GM18868 (cell line): ENCODE measurements at regions not wholly inside any gene's neighbourhood (a gene's known extent, or its start where the extent isn't known, plus 50 kb on each side); places are given as distances from the start of the nearest gene placed in this dataset.

Experiments used
- ATAC-seq: cut with Tn5 transposase; IDR thresholded peaks from one replicate; pipeline ENCODE4 v1.9.1; 2021; ENCODE audit warnings: mild to moderate bottlenecking, moderate library complexity; ENCODE audit not compliant: unreplicated experiment

- no peak for ATAC-seq
Measured at GRCh38 chr5:145292278-145292677, 542.9 kb downstream of the PRELID2 start.

- ATAC-seq = no peak
Measured at GRCh38 chr5:145283141-145283810, 551.9 kb downstream of the PRELID2 start.

DNA sequence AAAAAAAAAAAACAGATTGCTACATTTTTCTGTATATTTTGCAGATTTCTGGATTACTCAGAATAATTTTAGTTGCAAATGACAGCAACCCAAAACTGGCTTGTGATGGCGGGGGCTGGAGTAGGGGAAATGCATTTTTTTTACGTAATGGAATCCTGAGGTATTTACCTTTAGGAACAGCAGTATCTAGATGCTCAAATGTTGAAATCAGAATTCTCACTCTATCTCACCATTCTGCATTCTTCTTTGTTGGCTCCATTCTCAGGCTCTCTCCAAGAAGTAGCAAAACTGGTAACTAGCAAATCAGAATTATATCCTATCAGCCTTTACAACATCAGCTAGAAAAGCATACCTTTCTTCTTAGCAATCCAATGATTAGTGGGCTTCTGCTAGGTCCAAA, 554.3 kb downstream of the PRELID2 start:
- ATAC-seq = no peak

GRCh38 chr5:145280214-145280613, 554.9 kb downstream of the PRELID2 start:
- no peak for ATAC-seq

GRCh38 chr5:145260670-145261069, 574.5 kb downstream of the PRELID2 start:
- no peak for ATAC-seq

DNA sequence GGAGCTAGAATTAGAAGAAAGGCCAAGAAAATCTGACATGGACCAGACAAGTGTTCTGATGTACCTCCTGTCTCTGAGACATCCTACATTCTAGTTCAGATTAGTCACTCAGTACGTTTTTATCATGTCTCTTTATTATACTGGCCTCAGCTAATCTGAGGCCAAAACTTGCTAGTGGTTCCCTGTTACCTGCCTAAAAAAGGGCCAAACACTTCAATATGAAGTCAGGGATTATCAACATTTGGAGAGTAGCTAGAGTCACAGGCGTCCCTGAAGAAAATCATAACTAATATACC, 587.4 kb downstream of the PRELID2 start:
- no peak for ATAC-seq

GRCh38 chr5:145246961-145247744, 588.0 kb downstream of the PRELID2 start:
- ATAC-seq = peak; percentile 71

DNA sequence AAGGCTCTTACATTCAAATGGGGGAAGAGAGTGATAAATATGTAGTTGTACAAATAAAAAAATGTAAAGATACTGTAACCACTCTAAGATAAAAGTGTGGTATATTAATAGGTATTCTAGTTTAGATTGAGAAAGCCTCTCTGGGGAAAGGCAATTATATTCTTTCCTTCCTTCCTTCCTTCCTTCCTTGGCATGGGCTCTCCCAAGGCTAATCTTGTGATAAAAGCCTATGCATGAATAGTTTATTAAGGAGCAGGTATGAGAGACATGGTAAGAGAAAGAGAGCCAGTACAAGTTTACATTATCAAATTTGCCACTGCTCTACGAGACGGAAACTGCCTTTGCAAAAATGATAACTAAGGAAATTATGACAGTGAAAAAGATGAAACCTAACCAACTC, 588.8 kb downstream of the PRELID2 start:
- no peak for ATAC-seq

GRCh38 chr5:145245354-145245753, 589.8 kb downstream of the PRELID2 start:
- ATAC-seq = no peak

DNA sequence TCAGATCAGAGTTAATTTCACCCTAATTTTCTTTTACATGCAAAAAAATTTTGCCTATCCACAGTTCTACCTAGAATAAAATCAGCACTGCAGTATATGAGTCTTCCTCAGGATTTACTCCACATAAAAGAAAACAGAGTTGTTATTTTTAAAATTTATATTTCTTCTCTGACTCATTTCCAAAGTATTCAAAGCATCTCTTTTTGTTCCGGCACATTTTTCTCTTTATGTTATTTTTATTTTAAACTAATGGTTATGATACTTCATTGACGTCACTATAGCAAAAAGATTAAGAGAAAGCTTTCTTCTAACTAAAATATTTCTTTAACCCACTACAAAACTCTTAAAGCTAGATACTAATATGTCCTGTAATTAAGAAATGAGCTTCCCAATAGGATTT, 590.4 kb downstream of the PRELID2 start:
- no peak for ATAC-seq

- no peak for ATAC-seq
Measured at GRCh38 chr5:145244251-145244650, 590.9 kb downstream of the PRELID2 start.

DNA sequence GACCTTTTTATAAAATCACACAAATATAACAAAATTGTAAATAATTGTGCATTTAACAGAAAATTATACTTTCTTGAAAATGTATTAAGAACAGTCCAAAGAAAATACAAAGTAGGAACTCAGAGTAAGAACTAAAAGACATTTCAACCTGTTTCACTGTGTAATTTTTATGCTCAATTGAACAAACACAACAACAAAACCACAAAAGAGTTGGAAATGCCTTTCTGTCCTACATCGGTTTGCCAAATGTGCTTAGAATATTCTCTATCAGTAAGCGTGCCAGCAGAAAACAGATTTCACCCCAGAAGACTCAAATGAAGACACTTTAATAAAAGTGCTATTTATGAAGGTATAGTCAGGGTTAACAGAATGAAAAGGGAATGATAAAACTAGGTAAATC, 592.1 kb downstream of the PRELID2 start:
- ATAC-seq = no peak

GRCh38 chr5:145242551-145242950, 592.6 kb downstream of the PRELID2 start:
- no peak for ATAC-seq

GRCh38 chr5:145237843-145238242, 597.3 kb downstream of the PRELID2 start:
- peak; percentile 94 for ATAC-seq

GRCh38 chr5:145236983-145237382, 598.2 kb downstream of the PRELID2 start:
- ATAC-seq = no peak

- ATAC-seq = no peak
Measured at GRCh38 chr5:145236127-145236526, 599.0 kb downstream of the PRELID2 start.

DNA sequence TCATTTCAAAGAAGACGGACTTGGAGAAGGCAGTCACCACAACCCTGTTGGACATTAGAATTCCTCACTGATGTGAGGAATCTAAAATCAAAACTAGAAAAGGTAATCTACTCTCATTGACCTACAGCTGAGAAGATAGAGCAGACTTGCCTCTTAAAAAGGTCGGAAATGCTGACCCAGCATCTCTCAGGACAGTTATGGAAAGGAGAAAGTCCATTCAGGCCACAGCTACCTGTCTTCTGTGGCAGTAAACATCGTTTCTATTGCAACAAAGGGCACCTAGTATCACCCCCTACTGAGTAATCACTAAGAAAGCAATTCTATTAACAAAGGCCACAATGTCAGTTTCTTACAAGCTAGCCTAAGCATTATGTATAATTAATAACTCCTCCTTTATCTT, 601.7 kb downstream of the PRELID2 start:
- ATAC-seq = no peak

DNA sequence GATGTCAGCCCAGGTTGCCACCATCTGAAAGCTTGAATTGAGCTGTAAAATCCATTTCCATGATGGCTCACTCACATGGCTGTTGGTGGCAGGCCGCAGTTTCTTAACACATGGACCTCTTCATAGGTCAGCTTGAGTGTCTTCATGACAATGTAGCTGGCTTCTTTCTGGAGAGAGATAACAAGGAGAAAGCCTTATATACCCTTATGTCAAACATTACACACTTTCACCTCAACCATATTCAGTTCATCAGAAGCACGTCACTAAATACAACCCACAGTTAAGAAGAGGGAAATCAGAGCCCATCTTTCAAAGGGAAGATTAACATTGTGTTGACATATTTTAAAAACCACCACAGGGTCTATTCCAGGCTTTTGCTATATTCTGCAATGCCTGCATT, 604.4 kb downstream of the PRELID2 start:
- ATAC-seq = no peak

- ATAC-seq = no peak
Measured at GRCh38 chr5:145228564-145228963, 606.6 kb downstream of the PRELID2 start.

DNA sequence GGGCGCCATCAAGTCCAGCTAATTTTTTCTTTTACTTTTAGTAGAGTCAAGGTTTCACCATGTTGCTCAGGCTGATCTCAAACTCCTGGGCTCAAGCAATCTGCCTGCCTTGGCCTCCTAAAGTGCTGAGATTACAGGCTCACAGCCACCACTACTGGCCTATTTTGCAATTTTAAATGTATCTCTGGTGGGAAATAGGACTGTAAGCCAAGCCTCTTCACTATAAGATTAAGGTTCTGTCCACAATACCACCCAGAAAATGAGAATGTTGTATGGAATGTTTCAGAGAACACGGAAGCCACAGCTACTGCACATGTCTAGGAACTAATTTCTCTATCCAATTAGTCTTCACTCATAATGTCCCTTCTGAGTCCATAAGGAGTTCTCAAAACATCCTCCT, 607.3 kb downstream of the PRELID2 start:
- no peak for ATAC-seq

- no peak for ATAC-seq
Measured at GRCh38 chr5:145226726-145227125, 608.4 kb downstream of the PRELID2 start.

DNA sequence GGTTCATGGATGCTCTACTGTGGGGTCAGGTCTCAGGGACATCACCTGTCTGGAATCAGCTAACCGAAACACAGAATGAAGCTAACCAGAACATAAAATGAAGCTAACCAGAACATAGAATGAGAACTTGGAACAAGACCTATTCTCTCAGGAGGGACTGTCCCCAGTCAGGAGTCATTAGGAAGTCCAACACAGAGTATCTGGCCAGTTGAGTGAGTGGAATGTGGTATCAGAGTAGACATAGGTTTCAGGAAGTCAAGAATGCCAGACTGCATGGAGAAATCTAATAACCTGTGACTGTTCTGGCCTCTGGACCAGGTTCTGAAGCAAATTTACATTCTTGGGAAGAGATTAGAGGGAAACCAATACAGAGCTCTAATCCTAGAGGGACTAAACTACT, 609.6 kb downstream of the PRELID2 start:
- no peak for ATAC-seq

GRCh38 chr5:145223582-145223981, 611.6 kb downstream of the PRELID2 start:
- ATAC-seq = no peak
